Memory B cell (primary cell): ENCODE measurements at regions not wholly inside any gene's neighbourhood (a gene's known extent, or its start where the extent isn't known, plus 50 kb on each side); places are given as distances from the start of the nearest gene placed in this dataset.
A peak's percentile ranks its signal among the peaks of the same experiment; 100 is the strongest.
"Not testable (repeated sequence)": the region's sequence is repeated elsewhere in the genome, so short reads cannot be mapped to it uniquely, and the experiment has no call there.

Source experiments
- ATAC-seq: fragments of 150-1000 bp; cut with Tn5 transposase; 2 replicates; pipeline ENCODE4 v1.10.0; 2021; ENCODE audit warnings: low read depth, mild to moderate bottlenecking, moderate library complexity
- DNase-seq, 2 donors: peaks; one replicate each; pipeline ENCODE4 v3.0.0; 2022; ENCODE audit warnings: low spot score in 2 of 2
- H3K27ac Mint-ChIP-seq: one replicate; pipeline ENCODE4 v1.8.0; 2022; ENCODE audit warnings: mild to moderate bottlenecking, moderate library complexity, mixed read lengths
- H3K27me3 Mint-ChIP-seq: one replicate; pipeline ENCODE4 v1.8.0; 2022; ENCODE audit warnings: mixed read lengths
- H3K36me3 Mint-ChIP-seq: one replicate; pipeline ENCODE4 v1.8.0; 2022; ENCODE audit warnings: mild to moderate bottlenecking, mixed read lengths
- H3K4me1 Mint-ChIP-seq: one replicate; pipeline ENCODE4 v1.8.0; 2022; ENCODE audit warnings: mixed read lengths
- H3K4me3 Mint-ChIP-seq: one replicate; pipeline ENCODE4 v1.8.0; 2022; ENCODE audit warnings: mild to moderate bottlenecking, moderate library complexity, mixed read lengths
- H3K9me3 Mint-ChIP-seq: one replicate; pipeline ENCODE4 v1.8.0; 2022; ENCODE audit warnings: mixed read lengths

- Mint-ChIP-seq H3K36me3 (peaks cover 26% of the 10 kb centered on the region), H3K4me1 (peaks cover 15% of the 10 kb centered on the region)
- DNase-seq, H3K4me3 Mint-ChIP-seq, H3K27me3 Mint-ChIP-seq, ATAC-seq, H3K27ac Mint-ChIP-seq, H3K9me3 Mint-ChIP-seq: not testable (repeated sequence)
These were observed 241.7 kb downstream of the TMEM121 start for GRCh38 chr14:105768039-105768438.

DNA sequence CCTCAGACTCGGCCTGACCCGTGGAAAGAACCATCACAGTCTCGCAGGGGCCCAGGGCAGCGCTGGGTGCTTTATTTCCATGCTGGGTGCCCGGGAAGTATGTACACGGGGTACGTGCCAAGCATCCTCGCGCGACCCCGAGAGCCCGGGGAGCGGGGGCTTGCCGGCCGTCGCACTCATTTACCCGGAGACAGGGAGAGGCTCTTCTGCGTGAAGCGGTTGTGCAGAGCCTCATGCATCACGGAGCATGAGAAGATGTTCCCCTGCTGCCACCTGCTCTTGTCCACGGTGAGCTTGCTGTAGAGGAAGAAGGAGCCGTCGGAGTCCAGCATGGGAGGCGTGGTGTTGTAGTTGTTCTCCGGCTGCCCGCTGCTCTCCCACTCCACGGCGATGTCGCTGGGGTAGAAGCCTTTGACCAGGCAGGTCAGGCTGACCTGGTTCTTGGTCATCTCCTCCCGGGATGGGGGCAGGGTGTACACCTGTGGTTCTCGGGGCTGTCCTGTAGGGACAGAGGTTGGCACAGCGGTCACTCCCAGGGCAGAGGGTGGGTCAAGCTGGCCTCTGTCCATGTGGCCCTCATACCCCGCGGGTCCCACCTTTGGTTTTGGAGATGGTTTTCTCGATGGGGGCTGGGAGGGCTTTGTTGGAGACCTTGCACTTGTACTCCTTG, 242.8 kb downstream of the TMEM121 start:
- not testable (repeated sequence) for H3K9me3 Mint-ChIP-seq, ATAC-seq, H3K27me3 Mint-ChIP-seq, H3K27ac Mint-ChIP-seq, H3K4me3 Mint-ChIP-seq, DNase-seq
- Mint-ChIP-seq H3K36me3 (peaks cover 34% of the 10 kb centered on the region), H3K4me1 (peaks cover 24% of the 10 kb centered on the region)

DNA sequence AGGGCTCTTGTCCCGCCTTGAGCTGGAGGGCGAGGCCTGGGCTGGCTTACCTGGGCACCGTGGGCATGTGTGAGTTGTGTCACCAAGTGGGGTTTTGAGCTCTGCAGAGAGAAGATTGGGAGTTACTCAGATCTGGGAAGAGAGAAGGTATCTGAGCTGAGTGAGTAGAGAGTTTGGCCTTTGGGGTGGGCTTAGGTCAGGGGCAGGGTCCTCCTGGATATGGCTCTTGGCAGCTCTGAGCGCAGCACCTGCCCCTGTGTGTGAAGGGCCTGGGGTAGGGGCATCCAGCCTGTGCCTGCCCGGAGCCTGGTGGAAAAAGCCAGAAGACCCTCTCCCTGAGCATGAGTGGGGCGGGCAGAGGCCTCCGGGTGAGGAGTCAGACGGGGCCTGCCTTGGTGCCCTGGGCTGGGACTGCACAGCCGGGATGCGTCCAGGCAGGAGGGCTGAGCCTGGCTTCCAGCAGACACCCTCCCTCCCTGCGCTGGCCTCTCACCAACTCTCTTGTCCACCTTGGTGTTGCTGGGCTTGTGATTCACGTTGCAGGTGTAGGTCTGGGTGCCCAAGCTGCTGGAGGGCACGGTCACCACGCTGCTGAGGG, 244.3 kb downstream of the TMEM121 start:
- peak overlapping the region; percentile 49 for H3K4me3 Mint-ChIP-seq
- H3K36me3 Mint-ChIP-seq, result peaks cover 35% of the 10 kb centered on the region
- H3K27me3 Mint-ChIP-seq, H3K27ac Mint-ChIP-seq, ATAC-seq, DNase-seq, H3K9me3 Mint-ChIP-seq: not testable (repeated sequence)
- peaks cover 34% of the 10 kb centered on the region for H3K4me1 Mint-ChIP-seq

DNA sequence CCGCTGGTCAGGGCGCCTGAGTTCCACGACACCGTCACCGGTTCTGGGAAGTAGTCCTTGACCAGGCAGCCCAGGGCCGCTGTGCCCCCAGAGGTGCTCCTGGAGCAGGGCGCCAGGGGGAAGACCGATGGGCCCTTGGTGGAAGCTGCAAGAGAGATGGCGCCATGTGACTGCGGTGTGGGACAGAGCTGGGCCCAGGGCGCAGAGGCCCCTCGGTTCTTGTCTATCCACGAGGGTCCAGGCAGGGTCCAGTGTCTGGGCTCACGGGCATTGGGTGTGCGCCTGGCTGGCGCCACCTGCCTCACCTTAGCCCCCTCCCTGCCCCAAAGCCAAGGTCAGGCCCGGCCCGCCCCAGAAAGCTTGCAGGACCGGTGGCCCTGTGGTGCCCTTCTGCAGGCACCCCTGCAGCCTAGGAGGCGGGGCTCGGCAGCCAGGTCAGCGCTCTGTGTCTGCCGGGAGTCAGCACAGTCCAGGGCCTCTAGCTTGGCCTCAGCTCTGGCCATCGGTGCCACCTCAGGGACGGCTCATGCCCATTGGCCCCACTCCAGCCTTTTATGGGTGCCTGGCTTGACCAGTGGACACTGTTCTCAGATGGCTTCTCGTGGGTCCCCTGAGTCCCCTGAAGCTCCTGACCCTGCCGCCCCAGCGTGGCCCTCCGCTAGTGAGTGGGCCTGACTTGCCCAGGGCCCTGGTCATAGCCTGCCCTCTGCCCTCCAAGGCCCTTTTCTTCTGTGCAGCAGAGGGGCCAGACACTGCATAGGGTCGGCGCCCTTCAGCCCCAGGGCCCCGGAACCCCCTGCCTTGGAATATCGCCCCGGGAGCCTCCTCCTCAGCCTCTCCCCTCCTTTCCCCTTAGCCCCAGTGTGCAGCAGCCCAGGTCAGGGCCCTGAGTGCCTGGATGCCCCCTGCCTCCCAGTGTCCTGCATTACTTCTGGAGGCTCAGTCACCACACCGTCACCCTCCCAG, 245.2 kb downstream of the TMEM121 start:
- Mint-ChIP-seq H3K4me1 (peaks cover 36% of the 10 kb centered on the region), H3K4me3 (peak overlapping the region; percentile 53), H3K36me3 (peaks cover 29% of the 10 kb centered on the region)
- H3K9me3 Mint-ChIP-seq, DNase-seq, H3K27me3 Mint-ChIP-seq, ATAC-seq, H3K27ac Mint-ChIP-seq: not testable (repeated sequence)

- not testable (repeated sequence) for H3K27ac Mint-ChIP-seq, ATAC-seq, H3K9me3 Mint-ChIP-seq, H3K27me3 Mint-ChIP-seq, DNase-seq
- H3K4me3 Mint-ChIP-seq, result peak overlapping the region; percentile 96
- peaks cover 34% of the 10 kb centered on the region for H3K4me1 Mint-ChIP-seq
- H3K36me3 Mint-ChIP-seq, result peaks cover 24% of the 10 kb centered on the region
These were observed 246.4 kb downstream of the TMEM121 start for GRCh38 chr14:105772710-105773250.

DNA sequence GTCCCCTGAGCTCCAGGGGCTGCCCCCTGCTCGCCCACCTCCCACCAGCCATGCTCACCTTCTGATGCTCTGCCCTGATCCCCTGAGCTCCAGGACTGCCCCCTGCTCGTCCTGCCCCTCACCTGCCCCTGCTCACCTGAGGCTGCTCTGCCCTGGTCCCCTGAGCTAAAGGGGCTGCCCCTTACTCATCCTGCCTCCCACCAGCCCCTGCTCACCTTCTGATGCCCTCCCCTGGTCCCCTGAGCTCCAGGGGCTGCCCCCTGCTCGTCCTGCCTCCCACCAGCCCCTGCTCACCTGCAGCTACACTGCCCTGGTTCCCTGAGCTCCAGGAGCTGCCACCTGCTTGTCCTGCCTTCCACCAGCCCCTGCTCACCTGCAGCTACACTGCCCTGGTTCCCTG, 247.2 kb downstream of the TMEM121 start:
- Mint-ChIP-seq H3K27ac (peak overlapping the region; percentile 93), H3K36me3 (peaks cover 24% of the 10 kb centered on the region), H3K27me3 (no peaks in the 10 kb centered on the region), H3K4me1 (peaks cover 34% of the 10 kb centered on the region), H3K4me3 (peak overlapping the region; percentile 96), H3K9me3 (no peaks in the 10 kb centered on the region)
- DNase-seq (no peak), ATAC-seq (no peak)

GRCh38 chr14:105774001-105774400, 247.6 kb downstream of the TMEM121 start:
- H3K27me3 Mint-ChIP-seq, result no peaks in the 10 kb centered on the region
- ATAC-seq (peak; percentile 25), DNase-seq (no peak)
- peaks cover 34% of the 10 kb centered on the region for H3K4me1 Mint-ChIP-seq
- peaks cover 24% of the 10 kb centered on the region for H3K36me3 Mint-ChIP-seq
- H3K9me3 Mint-ChIP-seq, result no peaks in the 10 kb centered on the region
- peak overlapping the region; percentile 96 for H3K4me3 Mint-ChIP-seq
- peak overlapping the region; percentile 93 for H3K27ac Mint-ChIP-seq

DNA sequence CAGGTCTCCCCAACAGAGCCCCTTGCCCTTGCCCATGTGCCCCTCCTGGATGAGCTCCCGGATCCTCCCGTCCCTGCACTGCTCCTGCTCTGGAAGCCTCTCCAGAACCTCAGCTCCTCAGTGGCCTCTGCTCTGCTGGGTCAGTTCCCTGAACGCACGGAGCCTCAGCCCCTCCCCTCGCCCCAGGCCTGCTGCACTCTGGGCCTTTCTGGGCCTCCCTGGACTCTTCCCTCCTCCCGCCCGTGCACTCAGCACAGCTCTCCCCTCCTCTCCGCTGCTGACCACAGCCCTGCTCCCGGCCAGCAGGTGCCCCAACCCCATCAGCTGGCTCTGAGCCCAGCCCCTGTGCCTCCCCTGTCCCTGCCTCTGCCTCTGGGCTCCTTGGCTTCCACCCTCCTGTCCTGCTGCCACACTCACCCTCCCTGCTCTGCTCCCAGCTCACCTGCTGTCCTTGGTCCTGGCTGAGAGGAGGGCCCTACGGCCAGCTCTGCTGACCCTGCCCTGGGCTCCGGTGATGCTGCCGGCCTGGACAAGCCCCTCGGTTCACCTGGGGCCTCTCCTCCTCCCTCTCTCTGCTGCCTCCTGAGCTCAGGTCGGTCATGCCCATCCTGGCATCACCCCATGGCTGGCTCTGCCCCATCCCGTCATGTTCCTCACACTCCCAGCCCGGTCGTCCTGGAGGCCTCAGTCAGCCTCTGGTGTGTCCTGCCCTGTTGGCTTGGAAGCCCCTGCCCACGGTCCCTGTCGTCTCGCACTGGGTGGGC, 248.4 kb downstream of the TMEM121 start:
- H3K36me3 Mint-ChIP-seq, result peaks cover 25% of the 10 kb centered on the region
- H3K4me1 Mint-ChIP-seq, result peaks cover 34% of the 10 kb centered on the region
- H3K27me3 Mint-ChIP-seq, H3K9me3 Mint-ChIP-seq, ATAC-seq, DNase-seq: not testable (repeated sequence)
- H3K4me3 Mint-ChIP-seq, result peak overlapping the region; percentile 96
- H3K27ac Mint-ChIP-seq, result peak overlapping the region; percentile 93

DNA sequence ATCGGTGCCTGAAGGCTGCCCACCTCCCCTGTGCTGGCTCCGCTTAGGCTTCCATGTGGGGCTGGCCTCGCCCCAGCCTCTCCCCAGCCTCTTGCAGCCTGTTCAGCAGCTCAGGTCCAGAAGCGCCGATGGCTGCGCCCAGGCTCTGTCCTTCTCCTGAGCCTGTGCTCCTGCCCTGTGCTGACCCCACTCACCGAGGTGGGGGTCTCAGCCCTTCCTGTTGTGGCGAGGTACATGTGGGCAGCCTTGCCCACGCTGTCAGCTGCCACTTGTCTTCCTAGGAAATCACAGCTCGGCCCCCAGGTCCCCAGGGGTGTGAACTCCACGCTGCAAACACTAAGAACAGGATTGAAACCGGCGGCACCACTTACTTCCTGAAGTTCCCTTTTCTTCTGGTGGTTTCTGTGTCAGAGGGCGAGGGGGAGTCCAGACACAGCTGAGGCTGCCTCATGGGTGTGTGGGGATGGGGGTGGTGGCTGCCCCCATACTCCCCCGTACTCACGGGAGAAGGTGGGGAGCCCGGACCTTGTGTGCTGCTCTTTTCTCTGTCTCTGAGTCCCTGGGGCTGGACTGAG, 249.1 kb downstream of the TMEM121 start:
- Mint-ChIP-seq H3K36me3 (peaks cover 19% of the 10 kb centered on the region), H3K4me1 (peaks cover 34% of the 10 kb centered on the region), H3K27ac (peak overlapping the region; percentile 93), H3K4me3 (peak overlapping the region; percentile 96)
- not testable (repeated sequence) for H3K27me3 Mint-ChIP-seq, DNase-seq, H3K9me3 Mint-ChIP-seq
- ATAC-seq, result peak; percentile 86

DNA sequence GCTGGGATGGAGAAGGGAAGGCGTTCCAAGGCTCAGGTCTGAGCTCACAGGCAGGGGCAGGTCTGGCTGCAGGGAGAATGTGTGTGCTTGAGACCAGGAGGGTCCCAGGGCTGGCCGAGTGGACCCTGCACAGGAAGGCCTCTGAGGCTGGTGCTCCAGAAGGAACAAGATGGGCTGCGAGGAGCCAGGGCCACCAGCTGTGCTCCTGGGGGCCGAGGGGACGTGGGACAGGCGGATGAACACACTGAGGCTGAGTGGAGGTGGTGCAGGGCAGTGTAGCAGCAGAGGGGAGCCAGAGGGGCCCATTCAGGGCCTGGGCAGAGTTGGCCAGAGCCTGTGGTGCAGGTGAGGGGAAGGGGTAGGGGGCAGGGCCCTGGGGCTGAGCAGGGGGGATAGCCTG, 249.7 kb downstream of the TMEM121 start:
- Mint-ChIP-seq H3K27ac (peak overlapping the region; percentile 93), H3K4me3 (peak overlapping the region; percentile 96), H3K4me1 (peaks cover 32% of the 10 kb centered on the region), H3K36me3 (peaks cover 19% of the 10 kb centered on the region)
- not testable (repeated sequence) for ATAC-seq, H3K9me3 Mint-ChIP-seq, H3K27me3 Mint-ChIP-seq, DNase-seq

DNA sequence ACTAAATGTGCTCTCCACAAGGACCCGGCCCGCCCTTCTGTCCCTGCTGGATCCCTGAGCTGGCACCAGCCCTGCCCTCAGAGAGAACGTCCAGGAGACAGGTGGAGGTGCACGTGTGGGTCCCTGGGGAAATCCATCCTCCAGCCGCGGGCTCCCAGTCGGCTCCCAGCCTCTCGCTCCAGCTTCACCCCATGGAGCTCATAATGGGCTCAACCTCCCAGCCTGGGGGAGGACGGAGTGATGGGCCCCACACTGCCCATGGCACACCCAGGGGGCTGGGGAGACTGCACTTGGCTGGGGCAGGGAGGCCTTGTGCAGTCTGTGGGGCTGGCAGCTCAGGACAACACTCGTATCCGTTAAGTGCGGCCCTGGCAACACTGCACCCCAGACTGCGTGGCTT, 250.5 kb downstream of the TMEM121 start:
- DNase-seq (no peak), ATAC-seq (no peak)
- Mint-ChIP-seq H3K27ac (no peak overlapping the region), H3K27me3 (no peaks in the 10 kb centered on the region), H3K36me3 (peaks cover 22% of the 10 kb centered on the region), H3K4me3 (no peak overlapping the region), H3K4me1 (peaks cover 32% of the 10 kb centered on the region), H3K9me3 (peaks cover 8% of the 10 kb centered on the region)

GRCh38 chr14:105783707-105784106, 257.3 kb downstream of the TMEM121 start:
- Mint-ChIP-seq H3K36me3 (peaks cover 6% of the 10 kb centered on the region), H3K4me3 (no peak overlapping the region), H3K4me1 (peaks cover 5% of the 10 kb centered on the region), H3K27me3 (no peaks in the 10 kb centered on the region), H3K27ac (no peak overlapping the region), H3K9me3 (peaks cover 8% of the 10 kb centered on the region)
- ATAC-seq (no peak), DNase-seq (no peak)

DNA sequence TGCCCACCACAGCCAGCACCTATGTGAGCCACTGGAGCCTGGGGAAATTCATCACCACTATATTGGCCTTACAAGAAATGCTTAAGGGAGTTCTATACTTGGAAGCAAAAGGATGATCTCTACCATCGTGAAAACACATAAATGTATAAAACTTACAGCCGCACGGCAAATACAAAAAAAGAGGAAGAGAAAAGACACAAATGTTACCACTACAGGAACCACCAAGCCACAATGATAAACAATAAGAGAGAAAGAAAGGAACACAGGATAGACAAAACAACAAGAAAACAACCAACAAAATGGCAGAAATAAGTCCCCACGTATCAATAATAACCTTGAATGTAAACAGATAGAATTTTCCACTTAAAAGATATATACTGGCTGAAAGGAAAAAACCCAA, 267.5 kb downstream of the TMEM121 start:
- no peaks in the 10 kb centered on the region for H3K36me3 Mint-ChIP-seq
- DNase-seq (no peak), ATAC-seq (no peak)
- peak overlapping the region; percentile 39 for H3K4me3 Mint-ChIP-seq
- H3K27me3 Mint-ChIP-seq, result no peaks in the 10 kb centered on the region
- H3K27ac Mint-ChIP-seq, result no peak overlapping the region
- H3K9me3 Mint-ChIP-seq, result peaks cover 2% of the 10 kb centered on the region
- H3K4me1 Mint-ChIP-seq, result peaks cover 8% of the 10 kb centered on the region
